ENCODE measurements at regions not wholly inside any gene's neighbourhood (a gene's known extent, or its start where the extent isn't known, plus 50 kb on each side); places are given as distances from the start of the nearest gene placed in this dataset.

DNA sequence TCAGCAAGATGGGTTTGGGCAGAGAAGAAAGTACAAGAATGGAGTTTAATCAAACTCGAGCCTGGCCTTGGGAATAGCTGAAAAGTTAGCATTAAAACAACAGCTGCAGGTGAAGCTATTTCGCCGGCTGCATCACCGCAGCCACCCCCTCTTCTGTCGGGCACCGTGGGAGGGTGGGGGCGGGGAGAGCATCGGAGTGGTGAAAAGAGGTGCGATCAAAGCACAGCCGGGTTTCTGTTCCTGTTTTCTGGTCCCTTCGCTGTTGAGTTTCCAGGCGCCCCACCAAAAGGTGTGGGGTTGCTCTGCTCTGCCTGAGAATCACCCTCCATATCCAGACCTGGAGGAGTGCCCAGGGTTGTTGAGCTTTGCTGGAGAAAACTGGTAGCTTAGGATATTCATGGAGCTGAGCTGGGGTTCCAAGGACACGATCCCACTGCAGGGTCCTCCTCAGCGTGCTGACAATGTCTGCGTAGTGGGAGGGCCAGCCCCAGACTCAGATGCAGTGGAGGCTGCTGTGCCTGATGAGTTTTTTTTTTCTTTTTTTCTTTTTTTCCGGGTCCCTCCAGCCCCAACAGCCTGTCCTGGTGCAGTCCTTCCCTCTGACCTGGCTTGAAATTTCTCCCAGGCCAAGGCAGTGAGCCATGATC is 127.5 kb upstream of the C1orf174 start:
- H3K4me1 ChIP-seq (ENCODE audit: control insufficient read depth, insufficient read depth, low read length), result no peaks in the 10 kb centered on the region
- 36% methylated on average over 16 of the region's 16 CpGs for WGBS
- H3K9me3 ChIP-seq (ENCODE audit: control insufficient read depth, low read length), result no peaks in the 10 kb centered on the region
- H3K27ac ChIP-seq (ENCODE audit: low read length), result no peak overlapping the region
- no peak for DNase-seq
- H3K4me3 ChIP-seq (ENCODE audit: low read length), result no peak overlapping the region
- no peak for ATAC-seq
- H3K27me3 ChIP-seq (ENCODE audit: control insufficient read depth, insufficient read depth), result no peaks in the 10 kb centered on the region
- intact Hi-C loops (cut with DNase I), result no loop called here

DNA sequence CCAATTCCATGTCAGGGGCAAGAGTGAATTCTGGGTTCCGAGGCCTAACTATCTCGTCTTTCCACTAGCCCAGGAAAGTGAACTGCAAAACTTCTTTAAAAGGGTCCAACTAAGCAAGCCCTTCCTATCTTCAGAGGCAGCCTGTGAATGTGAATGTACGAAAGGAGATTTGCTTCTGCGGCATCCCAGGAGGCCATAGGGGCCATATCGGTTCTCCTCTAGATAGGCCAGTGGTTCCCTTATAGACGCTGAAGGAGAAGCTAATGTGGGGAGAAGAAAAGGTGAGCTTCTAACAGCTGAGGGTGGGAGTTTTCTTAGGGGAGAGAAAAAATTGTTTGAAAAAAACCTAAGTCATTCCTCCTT is 128.0 kb upstream of the C1orf174 start:
- DNase-seq (no peak), ATAC-seq (no peak)
- no peaks in the 10 kb centered on the region for H3K27me3 ChIP-seq (ENCODE audit: control insufficient read depth, insufficient read depth)
- H3K27ac ChIP-seq (ENCODE audit: low read length), result no peak overlapping the region
- H3K9me3 ChIP-seq (ENCODE audit: control insufficient read depth, low read length), result no peaks in the 10 kb centered on the region
- no peak overlapping the region for H3K4me3 ChIP-seq (ENCODE audit: low read length)
- intact Hi-C loops (cut with DNase I), result no loop called here
- no peaks in the 10 kb centered on the region for H3K4me1 ChIP-seq (ENCODE audit: control insufficient read depth, insufficient read depth, low read length)
- 82% methylated on average over 6 of the region's 6 CpGs for WGBS

GRCh38 chr1:4029376-4029775 is 129.3 kb upstream of the C1orf174 start:
- no peaks in the 10 kb centered on the region for H3K27me3 ChIP-seq (ENCODE audit: control insufficient read depth, insufficient read depth)
- no peaks in the 10 kb centered on the region for H3K4me1 ChIP-seq (ENCODE audit: control insufficient read depth, insufficient read depth, low read length)
- no peak overlapping the region for H3K4me3 ChIP-seq (ENCODE audit: low read length)
- DNase-seq (no peak), ATAC-seq (no peak)
- intact Hi-C loops (cut with DNase I), result no loop called here
- no peak overlapping the region for H3K27ac ChIP-seq (ENCODE audit: low read length)
- no peaks in the 10 kb centered on the region for H3K9me3 ChIP-seq (ENCODE audit: control insufficient read depth, low read length)

DNA sequence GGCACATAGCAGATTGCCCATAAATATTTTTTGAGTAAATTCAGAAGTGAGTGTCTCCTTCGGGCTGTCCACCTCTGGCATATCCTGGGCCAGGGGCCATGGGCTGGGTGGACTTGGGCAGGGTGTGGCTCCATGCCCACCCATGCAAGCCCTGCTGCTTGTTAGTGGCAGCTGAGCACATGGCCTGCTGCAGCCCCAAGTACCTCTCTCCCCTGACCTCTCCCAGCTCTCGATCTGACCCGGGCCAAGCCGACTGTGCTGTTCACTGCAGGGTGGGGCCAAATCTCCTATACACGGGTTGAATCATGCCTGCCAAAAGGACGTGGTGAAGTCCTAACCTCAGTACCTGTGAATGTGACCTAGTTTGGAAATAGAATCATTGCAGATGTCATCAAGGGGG is 132.5 kb upstream of the C1orf174 start:
- intact Hi-C loops (cut with DNase I), result no loop called here
- WGBS, result 59% methylated on average over 6 of the region's 6 CpGs
- H3K4me1 ChIP-seq (ENCODE audit: control insufficient read depth, insufficient read depth, low read length), result no peaks in the 10 kb centered on the region
- no peak overlapping the region for H3K27ac ChIP-seq (ENCODE audit: low read length)
- H3K9me3 ChIP-seq (ENCODE audit: control insufficient read depth, low read length), result no peaks in the 10 kb centered on the region
- no peaks in the 10 kb centered on the region for H3K27me3 ChIP-seq (ENCODE audit: control insufficient read depth, insufficient read depth)
- DNase-seq (no peak), ATAC-seq (no peak)
- no peak overlapping the region for H3K4me3 ChIP-seq (ENCODE audit: low read length)

DNA sequence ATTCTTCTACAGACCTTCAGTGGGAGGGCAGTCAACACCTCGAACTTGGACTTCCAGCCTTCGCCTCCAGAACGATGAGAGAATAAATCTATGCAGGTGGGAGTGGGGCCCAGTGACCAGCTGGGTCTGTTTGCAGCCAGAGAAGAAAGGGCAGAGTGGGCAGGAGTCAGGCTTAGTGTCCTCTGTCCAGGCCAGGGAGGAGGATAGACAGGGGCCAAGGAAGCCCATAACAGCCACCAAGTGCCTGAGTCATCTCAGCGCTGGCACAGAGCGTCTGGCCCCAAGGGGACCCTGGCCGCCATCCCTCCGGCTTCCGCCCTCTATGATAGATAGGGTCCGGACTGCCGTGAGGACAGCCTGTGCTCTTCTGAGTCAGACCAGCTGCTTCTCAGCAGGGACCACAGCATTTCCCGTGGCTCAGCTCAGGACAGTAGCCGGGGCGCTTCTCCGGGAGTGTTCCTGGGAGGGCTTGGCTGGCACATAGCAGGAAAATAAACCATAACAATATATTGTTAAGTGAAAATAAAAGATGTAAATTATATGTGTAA is 133.1 kb upstream of the C1orf174 start:
- 53% methylated on average over 14 of the region's 14 CpGs for WGBS
- Histone ChIP-seq H3K4me3 (ENCODE audit: low read length) (no peak overlapping the region), H3K27ac (ENCODE audit: low read length) (no peak overlapping the region), H3K27me3 (ENCODE audit: control insufficient read depth, insufficient read depth) (no peaks in the 10 kb centered on the region), H3K9me3 (ENCODE audit: control insufficient read depth, low read length) (no peaks in the 10 kb centered on the region), H3K4me1 (ENCODE audit: control insufficient read depth, insufficient read depth, low read length) (no peaks in the 10 kb centered on the region)
- intact Hi-C loops (cut with DNase I), result no loop called here
- ATAC-seq (peak in 1 of 2 donors; percentile 16), DNase-seq (no peak)

DNA sequence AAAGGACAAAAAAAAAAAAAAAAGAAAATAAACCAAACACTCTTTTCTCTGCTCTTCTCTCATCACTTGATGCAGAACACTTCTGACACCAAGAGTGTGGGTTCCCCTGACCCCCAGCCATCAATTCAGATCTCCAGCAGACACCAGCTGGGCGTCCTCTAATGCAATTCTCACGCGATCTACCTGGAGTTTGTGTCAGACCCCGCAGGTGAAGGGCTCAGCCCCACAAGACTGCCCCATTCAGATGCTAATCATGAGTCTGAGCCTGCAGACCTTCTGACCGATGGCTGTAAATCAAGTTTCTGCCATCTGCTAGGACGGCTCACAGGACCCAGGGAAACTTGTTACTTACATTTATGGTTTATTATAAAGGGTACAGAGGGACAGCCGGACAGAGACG is 133.6 kb upstream of the C1orf174 start:
- Histone ChIP-seq H3K9me3 (ENCODE audit: control insufficient read depth, low read length) (no peaks in the 10 kb centered on the region), H3K4me3 (ENCODE audit: low read length) (no peak overlapping the region), H3K27ac (ENCODE audit: low read length) (no peak overlapping the region), H3K27me3 (ENCODE audit: control insufficient read depth, insufficient read depth) (no peaks in the 10 kb centered on the region), H3K4me1 (ENCODE audit: control insufficient read depth, insufficient read depth, low read length) (no peaks in the 10 kb centered on the region)
- DNase-seq (no peak), ATAC-seq (no peak)
- intact Hi-C loops (cut with DNase I), result no loop called here
- 46% methylated on average over 8 of the region's 8 CpGs for WGBS

DNA sequence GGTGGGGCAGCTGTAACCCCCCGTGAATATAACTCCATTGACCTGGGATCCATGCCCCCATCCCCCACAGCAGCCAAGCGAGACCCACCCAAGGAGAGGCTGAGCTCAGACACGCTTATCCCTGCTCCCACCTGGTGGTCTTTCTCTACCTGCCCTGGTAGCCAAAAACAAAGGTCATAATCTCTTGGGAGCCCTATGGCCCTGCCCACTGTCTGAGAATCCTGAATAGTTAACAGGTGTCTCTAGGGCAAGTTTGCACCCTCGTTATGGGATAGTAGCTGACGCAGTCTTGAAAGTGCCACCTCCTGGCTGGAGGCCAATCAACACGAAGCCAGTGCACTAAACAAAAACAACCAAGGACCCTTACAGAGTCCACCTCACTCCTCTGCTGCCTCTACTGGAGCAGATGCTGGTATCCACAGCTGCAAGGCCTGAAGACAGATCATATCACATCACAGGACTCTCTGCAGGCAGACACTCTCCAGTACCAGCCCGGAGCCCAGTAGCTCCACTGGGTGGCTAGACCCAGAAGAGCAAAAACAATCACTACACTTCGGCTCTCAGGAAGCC is 134.3 kb upstream of the C1orf174 start:
- Histone ChIP-seq H3K4me1 (ENCODE audit: control insufficient read depth, insufficient read depth, low read length) (no peaks in the 10 kb centered on the region), H3K27me3 (ENCODE audit: control insufficient read depth, insufficient read depth) (no peaks in the 10 kb centered on the region), H3K27ac (ENCODE audit: low read length) (no peak overlapping the region), H3K4me3 (ENCODE audit: low read length) (no peak overlapping the region), H3K9me3 (ENCODE audit: control insufficient read depth, low read length) (no peaks in the 10 kb centered on the region)
- DNase-seq (no peak), ATAC-seq (no peak)
- 62% methylated on average over 8 of the region's 8 CpGs for WGBS
- intact Hi-C loops (cut with DNase I), result no loop called here

DNA sequence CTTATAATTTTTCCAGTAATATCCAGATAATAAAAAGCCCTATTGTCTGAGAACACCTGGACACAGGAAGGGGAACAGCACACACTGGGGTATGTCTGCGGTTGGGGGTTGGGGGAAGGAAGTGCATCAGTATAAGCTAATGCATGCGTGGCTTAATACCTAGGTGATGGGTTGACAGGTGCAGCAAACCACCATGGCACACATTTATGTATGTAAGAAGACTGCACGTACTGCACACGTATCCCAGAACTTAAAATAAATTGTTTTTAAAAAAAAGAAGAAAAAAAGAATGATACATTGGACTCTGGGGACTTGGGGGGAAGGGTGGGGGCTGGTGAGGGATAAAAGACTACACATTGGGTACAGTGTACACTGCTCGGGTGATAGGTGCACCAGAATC is 144.9 kb upstream of the C1orf174 start:
- no peaks in the 10 kb centered on the region for H3K9me3 ChIP-seq (ENCODE audit: control insufficient read depth, low read length)
- 62% methylated on average over 5 of the region's 5 CpGs for WGBS

DNA sequence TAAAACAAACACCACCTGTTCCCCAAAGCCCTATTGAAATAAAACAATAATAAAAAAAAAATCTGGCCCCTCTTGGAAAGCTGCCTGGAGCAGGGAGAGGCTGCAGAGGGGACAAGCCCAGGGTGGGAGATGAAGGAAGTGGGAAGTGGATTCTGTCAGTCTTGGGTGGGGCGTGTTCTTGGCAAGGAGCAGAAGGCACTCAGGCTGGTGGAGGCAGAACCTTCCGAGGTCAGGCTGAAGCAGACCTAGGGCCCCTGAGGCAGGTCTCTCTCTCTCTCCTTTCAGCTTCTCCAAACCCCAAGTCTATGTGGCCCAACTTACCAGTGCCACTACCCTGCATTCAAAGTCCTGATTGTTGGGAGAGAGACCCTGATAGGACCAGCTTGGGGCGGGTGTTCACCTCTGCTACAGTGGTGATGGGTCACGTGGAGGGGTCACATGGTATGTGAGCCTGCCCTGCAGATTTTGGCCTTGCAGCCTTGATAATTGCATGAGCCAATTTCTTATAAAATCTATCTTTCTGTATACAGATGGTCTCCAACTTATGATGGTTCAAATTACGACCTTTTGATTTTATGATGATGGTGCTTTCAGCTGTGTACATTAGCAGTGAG is 145.4 kb upstream of the C1orf174 start:
- Histone ChIP-seq H3K4me3 (ENCODE audit: low read length) (no peak overlapping the region), H3K9me3 (ENCODE audit: control insufficient read depth, low read length) (no peaks in the 10 kb centered on the region), H3K27me3 (ENCODE audit: control insufficient read depth, insufficient read depth) (no peaks in the 10 kb centered on the region), H3K27ac (ENCODE audit: low read length) (no peak overlapping the region), H3K4me1 (ENCODE audit: control insufficient read depth, insufficient read depth, low read length) (no peaks in the 10 kb centered on the region)
- ATAC-seq, result no peak
- WGBS, result 77% methylated on average over 5 of the region's 5 CpGs
- DNase-seq, result no peak
- intact Hi-C loops (cut with DNase I), result no loop called here

More for the DNA sequence above, 144.9 kb upstream of the C1orf174 start:
- Histone ChIP-seq H3K4me1 (ENCODE audit: control insufficient read depth, insufficient read depth, low read length) (no peaks in the 10 kb centered on the region), H3K27ac (ENCODE audit: low read length) (no peak overlapping the region), H3K4me3 (ENCODE audit: low read length) (no peak overlapping the region), H3K27me3 (ENCODE audit: control insufficient read depth, insufficient read depth) (no peaks in the 10 kb centered on the region)
- no peak for ATAC-seq
- DNase-seq, result no peak
- intact Hi-C loops (cut with DNase I), result no loop called here

DNA sequence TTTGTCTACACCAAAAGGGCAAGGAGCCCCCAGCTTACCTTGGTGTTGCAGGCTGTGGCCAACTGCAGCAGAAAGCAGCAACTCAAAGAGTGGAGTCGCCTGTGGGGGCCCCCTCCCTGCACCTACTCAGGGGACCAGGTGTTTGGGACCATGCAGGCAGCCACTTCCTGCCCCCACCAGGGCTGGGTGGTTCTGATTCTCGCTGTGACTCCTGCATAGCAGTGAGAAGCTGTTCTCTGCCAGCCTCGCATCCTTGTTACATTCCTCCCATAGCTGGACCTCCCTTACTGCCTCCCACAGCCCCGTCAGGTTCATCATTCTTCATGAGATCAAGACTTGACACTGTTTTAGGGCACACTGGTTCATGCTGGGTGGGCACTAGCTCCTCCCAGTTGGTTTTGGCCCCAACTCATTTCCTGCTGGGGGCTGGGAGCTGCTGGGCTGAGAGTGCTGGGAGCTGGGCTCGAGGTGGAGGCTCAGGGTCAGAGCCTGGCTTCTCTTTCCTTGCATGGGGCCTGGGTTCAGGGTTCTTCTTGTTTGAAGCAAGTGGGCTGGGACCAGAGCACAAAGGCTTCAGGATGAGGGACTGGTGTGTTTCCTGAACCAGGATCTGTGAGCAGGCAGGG is 146.9 kb upstream of the C1orf174 start:
- no peak overlapping the region for H3K4me3 ChIP-seq (ENCODE audit: low read length)
- no peak overlapping the region for H3K27ac ChIP-seq (ENCODE audit: low read length)
- DNase-seq (no peak), ATAC-seq (no peak)
- H3K4me1 ChIP-seq (ENCODE audit: control insufficient read depth, insufficient read depth, low read length), result no peaks in the 10 kb centered on the region
- no peaks in the 10 kb centered on the region for H3K27me3 ChIP-seq (ENCODE audit: control insufficient read depth, insufficient read depth)
- no peaks in the 10 kb centered on the region for H3K9me3 ChIP-seq (ENCODE audit: control insufficient read depth, low read length)
- WGBS, result 57% methylated on average over 5 of the region's 5 CpGs
- intact Hi-C loops (cut with DNase I), result no loop called here

DNA sequence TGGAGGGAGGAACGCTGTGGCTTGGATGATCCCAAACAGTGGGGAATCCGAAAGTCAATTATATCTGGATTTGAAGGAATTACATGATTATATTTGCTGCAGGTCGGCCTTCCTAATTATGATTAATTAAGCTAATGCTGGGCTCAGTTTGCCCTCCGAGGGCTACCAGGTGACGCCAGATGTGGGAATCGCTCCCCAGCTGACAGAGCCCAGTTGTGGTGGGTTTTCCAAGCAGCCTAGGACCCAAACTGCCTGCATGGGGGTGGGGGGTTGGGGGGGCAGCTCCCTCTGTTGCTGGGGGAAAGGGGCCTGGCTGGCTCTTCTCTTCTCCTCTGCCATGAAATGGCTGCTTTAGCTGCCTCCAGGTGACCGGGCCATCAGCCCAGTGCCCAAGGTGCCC is 147.6 kb upstream of the C1orf174 start:
- ATAC-seq, result no peak
- WGBS, result 83% methylated on average over 7 of the region's 7 CpGs
- intact Hi-C loops (cut with DNase I), result no loop called here
- no peaks in the 10 kb centered on the region for H3K4me1 ChIP-seq (ENCODE audit: control insufficient read depth, insufficient read depth, low read length)
- DNase-seq, result no peak
- no peak overlapping the region for H3K4me3 ChIP-seq (ENCODE audit: low read length)
- H3K27me3 ChIP-seq (ENCODE audit: control insufficient read depth, insufficient read depth), result no peaks in the 10 kb centered on the region
- H3K9me3 ChIP-seq (ENCODE audit: control insufficient read depth, low read length), result no peaks in the 10 kb centered on the region
- H3K27ac ChIP-seq (ENCODE audit: low read length), result no peak overlapping the region

Data from right cardiac atrium (tissue), 5 donors.